ENCODE measurements at regions not wholly inside any gene's neighbourhood (a gene's known extent, or its start where the extent isn't known, plus 50 kb on each side); places are given as distances from the start of the nearest gene placed in this dataset.

DNA sequence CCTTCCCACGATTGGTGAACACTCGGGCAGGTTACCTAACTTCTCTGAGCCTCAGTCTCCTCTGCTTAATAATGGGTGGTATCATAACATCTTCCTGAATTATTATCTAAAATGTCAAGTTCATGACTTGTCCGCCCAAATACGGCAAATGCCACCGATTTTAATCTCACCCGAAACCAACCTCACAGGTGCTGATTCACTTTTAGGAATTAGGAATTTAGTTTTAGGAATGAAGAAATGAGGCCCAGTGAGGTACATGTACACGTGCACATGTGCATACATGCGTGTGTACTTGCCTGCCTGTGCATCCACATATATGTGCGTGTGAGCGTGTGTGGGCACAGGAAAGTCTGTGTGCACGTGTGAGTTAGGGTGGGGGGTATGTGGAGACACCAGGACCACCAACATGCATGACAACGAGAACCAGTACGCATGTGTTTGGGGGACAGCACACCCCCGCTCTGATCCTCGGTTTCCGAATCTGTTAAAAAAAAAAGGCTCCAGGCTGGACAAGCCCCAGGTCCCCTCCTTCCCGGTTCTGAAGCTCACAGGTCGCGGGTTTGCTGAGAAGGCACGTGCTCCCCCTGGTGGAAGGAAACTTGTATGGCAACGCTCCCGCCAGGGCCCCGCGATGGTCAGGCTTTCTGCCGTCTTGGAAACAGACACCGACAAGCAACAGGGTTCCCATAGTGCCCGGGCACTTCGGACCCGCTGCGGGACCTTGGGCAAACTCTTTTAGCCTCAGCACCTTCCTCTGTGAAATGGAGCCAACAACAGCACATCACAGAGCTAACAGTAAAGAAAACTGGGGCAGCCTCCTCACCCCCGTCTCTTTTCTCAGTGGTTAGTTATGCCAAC lies 219.2 kb downstream of the RBFOX3 start:
- H3K79me2 ChIP-seq (ENCODE audit: low read depth): no peaks in the 10 kb centered on the region
- H3K4me1 ChIP-seq (replicated peaks; ENCODE audit: insufficient read depth): no peaks in the 10 kb centered on the region
- no peak overlapping the region for H3K4me2 ChIP-seq
- TF ChIP-seq, protein P1, sequence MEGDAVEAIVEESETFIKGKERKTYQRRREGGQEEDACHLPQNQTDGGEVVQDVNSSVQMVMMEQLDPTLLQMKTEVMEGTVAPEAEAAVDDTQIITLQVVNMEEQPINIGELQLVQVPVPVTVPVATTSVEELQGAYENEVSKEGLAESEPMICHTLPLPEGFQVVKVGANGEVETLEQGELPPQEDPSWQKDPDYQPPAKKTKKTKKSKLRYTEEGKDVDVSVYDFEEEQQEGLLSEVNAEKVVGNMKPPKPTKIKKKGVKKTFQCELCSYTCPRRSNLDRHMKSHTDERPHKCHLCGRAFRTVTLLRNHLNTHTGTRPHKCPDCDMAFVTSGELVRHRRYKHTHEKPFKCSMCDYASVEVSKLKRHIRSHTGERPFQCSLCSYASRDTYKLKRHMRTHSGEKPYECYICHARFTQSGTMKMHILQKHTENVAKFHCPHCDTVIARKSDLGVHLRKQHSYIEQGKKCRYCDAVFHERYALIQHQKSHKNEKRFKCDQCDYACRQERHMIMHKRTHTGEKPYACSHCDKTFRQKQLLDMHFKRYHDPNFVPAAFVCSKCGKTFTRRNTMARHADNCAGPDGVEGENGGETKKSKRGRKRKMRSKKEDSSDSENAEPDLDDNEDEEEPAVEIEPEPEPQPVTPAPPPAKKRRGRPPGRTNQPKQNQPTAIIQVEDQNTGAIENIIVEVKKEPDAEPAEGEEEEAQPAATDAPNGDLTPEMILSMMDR (conservative IDR thresholded peaks at IDR 0.05): peak; percentile 77
- TF ChIP-seq EZH2 (IDR thresholded peaks at IDR 0.05; ENCODE audit: low read depth): no peak
- peaks cover 47% of the 10 kb centered on the region for H3K27me3 ChIP-seq (ENCODE audit: insufficient read depth, low read depth)
- H4K20me1 ChIP-seq (ENCODE audit: insufficient read depth): 0 out of 2 replicates have a peak, but pooled peaks cover 3% of the 10 kb centered on the region
- no peaks in the 10 kb centered on the region for H3K36me3 ChIP-seq (ENCODE audit: low read depth)
- CTCF ChIA-PET: interaction anchor here (0.6 to 2.5 kb wide), 6 partner anchors 202 to 1030 kb away, joined by 3 to 13 read pairs (median 4); no protein-coding TSS in a partner anchor
- H2AFZ ChIP-seq: no peak overlapping the region
- intact Hi-C loops (cut with micrococcal nuclease; ENCODE audit: unreplicated experiment): loop anchor here (1.0 to 5.0 kb wide), 3 partner anchors 204 to 316 kb away; no protein-coding TSS in a partner anchor
- H3K9me3 ChIP-seq (ENCODE audit: insufficient read depth, low read depth): no peaks in the 10 kb centered on the region
- no TSS peak for BruUV-seq (replicated peaks)
- no peaks in the 10 kb centered on the region for H3K9me2 ChIP-seq (ENCODE audit: insufficient read depth)
- no peak overlapping the region for H3K4me3 ChIP-seq
- no peaks in the 10 kb centered on the region for H3F3A ChIP-seq (ENCODE audit: insufficient read depth, low read depth)
- POLR2A ChIA-PET (ENCODE audit: unreplicated experiment): interaction anchor here (0.7 to 0.8 kb wide), 2 partner anchors 14 to 508 kb away, joined by 3 to 5 read pairs; no protein-coding TSS in a partner anchor
- H3K27ac ChIP-seq: no peak overlapping the region
- peak in 1 of 2 experiments; percentile 67 for DNase-seq

DNA sequence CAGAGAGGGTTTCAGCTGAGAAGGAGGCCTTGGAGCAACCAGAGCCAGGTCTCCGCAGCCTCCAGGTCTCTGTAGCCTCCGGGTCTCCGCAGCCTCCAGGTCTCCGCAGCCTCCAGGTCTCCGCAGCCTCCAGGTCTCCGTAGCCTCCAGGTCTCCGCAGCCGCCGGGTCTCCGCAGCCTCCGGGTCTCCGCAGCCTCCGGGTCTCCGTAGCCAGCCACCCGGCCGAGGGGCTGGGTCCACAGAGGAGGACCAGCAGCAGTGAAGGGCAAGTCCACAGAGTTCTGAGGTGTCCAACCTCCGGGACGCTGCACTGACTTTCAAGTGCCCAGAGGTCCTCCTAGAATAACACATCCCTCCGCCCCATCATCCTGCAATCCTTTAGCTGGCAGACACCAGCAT lies 221.0 kb downstream of the RBFOX3 start:
- intact Hi-C loops (cut with micrococcal nuclease; ENCODE audit: unreplicated experiment): loop anchor here (5.0 kb wide), 2 partner anchors 203 to 317 kb away; no protein-coding TSS in a partner anchor
- Histone ChIP-seq H3F3A (ENCODE audit: insufficient read depth, low read depth) (no peaks in the 10 kb centered on the region), H3K9me3 (ENCODE audit: insufficient read depth, low read depth) (no peaks in the 10 kb centered on the region), H4K20me1 (ENCODE audit: insufficient read depth) (0 out of 2 replicates have a peak, but pooled peaks cover 3% of the 10 kb centered on the region), H2AFZ (no peak overlapping the region), H3K9me2 (ENCODE audit: insufficient read depth) (no peaks in the 10 kb centered on the region), H3K4me2 (no peak overlapping the region), H3K36me3 (ENCODE audit: low read depth) (no peaks in the 10 kb centered on the region), H3K79me2 (ENCODE audit: low read depth) (no peaks in the 10 kb centered on the region), H3K27ac (no peak overlapping the region), H3K4me3 (no peak overlapping the region), H3K27me3 (ENCODE audit: insufficient read depth, low read depth) (peaks cover 34% of the 10 kb centered on the region), H3K4me1 (replicated peaks; ENCODE audit: insufficient read depth) (no peaks in the 10 kb centered on the region)
- TF ChIP-seq, protein P1 (conservative IDR thresholded peaks at IDR 0.05): no peak
- no peak for TF ChIP-seq EZH2 (IDR thresholded peaks at IDR 0.05; ENCODE audit: low read depth)
- DNase-seq: no peak
- no TSS peak for BruUV-seq (replicated peaks)
- POLR2A ChIA-PET (ENCODE audit: unreplicated experiment): no interaction called here
- CTCF ChIA-PET: no interaction called here

DNA sequence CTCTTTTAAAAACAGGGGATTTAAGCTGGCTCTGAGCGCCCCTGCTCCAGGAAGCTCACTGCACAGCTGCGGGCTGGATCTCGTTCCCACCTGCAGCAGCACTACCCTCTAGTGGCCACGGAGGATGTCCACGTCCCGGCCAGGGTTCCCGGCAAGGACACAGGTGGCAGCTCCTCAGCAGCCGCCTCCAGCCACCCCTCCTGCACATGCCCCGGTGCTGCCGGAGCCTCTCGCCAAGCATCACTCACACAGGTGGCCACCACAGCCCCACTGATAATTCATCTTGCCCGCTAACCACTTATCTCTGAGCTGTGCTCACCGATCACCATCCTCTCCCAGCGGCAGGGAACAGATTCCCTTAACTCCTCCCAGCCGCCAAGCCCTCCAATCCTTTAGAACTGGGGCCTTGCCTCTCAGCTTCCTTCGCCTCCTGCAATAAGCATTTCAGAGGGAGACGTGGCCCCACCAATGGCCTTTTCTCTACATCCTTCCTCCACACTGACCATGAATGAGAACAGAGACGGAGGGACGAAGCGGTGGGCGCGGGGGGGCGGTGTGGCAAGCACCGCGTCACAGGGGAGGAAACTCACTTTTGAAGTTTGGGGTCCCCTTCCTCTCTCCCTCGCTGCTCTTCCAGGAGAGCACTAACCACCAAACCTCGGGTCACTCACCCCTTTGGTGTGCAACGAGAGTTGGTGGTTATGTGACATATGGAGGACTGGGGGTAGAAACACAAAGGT lies 222.1 kb downstream of the RBFOX3 start:
- ChIA-PET CTCF (no interaction called here), POLR2A (ENCODE audit: unreplicated experiment) (no interaction called here)
- Histone ChIP-seq H3K36me3 (ENCODE audit: low read depth) (no peaks in the 10 kb centered on the region), H3K27ac (no peak overlapping the region), H3K79me2 (ENCODE audit: low read depth) (no peaks in the 10 kb centered on the region), H3K27me3 (ENCODE audit: insufficient read depth, low read depth) (peaks cover 46% of the 10 kb centered on the region), H3F3A (ENCODE audit: insufficient read depth, low read depth) (no peaks in the 10 kb centered on the region), H3K4me1 (replicated peaks; ENCODE audit: insufficient read depth) (no peaks in the 10 kb centered on the region), H3K9me3 (ENCODE audit: insufficient read depth, low read depth) (no peaks in the 10 kb centered on the region), H3K4me2 (no peak overlapping the region), H2AFZ (no peak overlapping the region), H3K9me2 (ENCODE audit: insufficient read depth) (no peaks in the 10 kb centered on the region), H4K20me1 (ENCODE audit: insufficient read depth) (0 out of 2 replicates have a peak, but pooled peaks cover 3% of the 10 kb centered on the region), H3K4me3 (no peak overlapping the region)
- BruUV-seq (replicated peaks): no TSS peak
- no peak for TF ChIP-seq EZH2 (IDR thresholded peaks at IDR 0.05; ENCODE audit: low read depth)
- TF ChIP-seq, protein P1 (conservative IDR thresholded peaks at IDR 0.05): peak; percentile 53
- peak in 1 of 2 experiments; percentile 39 for DNase-seq
- intact Hi-C loops (cut with micrococcal nuclease; ENCODE audit: unreplicated experiment): no loop called here
